ENCODE measurements at regions not wholly inside any gene's neighbourhood (a gene's known extent, or its start where the extent isn't known, plus 50 kb on each side); places are given as distances from the start of the nearest gene placed in this dataset.

DNA sequence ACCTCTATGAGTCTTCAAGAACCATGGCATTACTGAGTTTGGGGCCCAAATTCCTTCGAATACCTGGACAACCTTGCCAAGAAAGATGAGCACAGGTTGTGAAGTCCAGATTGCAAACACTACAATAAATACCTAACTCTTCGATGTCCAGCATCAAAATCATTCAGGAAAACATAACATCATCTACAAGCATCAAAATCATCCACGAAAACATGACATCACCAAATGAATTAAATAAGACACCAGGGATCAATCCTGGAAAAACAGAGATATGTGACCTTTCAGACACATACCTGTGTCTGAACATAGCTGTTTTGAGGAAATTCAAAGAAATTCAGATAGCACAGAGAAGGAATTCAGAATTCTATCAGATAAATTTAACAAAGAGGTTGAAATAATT, 262.0 kb upstream of the KITLG start:
- TF ChIP-seq, protein P1, sequence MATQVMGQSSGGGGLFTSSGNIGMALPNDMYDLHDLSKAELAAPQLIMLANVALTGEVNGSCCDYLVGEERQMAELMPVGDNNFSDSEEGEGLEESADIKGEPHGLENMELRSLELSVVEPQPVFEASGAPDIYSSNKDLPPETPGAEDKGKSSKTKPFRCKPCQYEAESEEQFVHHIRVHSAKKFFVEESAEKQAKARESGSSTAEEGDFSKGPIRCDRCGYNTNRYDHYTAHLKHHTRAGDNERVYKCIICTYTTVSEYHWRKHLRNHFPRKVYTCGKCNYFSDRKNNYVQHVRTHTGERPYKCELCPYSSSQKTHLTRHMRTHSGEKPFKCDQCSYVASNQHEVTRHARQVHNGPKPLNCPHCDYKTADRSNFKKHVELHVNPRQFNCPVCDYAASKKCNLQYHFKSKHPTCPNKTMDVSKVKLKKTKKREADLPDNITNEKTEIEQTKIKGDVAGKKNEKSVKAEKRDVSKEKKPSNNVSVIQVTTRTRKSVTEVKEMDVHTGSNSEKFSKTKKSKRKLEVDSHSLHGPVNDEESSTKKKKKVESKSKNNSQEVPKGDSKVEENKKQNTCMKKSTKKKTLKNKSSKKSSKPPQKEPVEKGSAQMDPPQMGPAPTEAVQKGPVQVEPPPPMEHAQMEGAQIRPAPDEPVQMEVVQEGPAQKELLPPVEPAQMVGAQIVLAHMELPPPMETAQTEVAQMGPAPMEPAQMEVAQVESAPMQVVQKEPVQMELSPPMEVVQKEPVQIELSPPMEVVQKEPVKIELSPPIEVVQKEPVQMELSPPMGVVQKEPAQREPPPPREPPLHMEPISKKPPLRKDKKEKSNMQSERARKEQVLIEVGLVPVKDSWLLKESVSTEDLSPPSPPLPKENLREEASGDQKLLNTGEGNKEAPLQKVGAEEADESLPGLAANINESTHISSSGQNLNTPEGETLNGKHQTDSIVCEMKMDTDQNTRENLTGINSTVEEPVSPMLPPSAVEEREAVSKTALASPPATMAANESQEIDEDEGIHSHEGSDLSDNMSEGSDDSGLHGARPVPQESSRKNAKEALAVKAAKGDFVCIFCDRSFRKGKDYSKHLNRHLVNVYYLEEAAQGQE (IDR thresholded peaks at IDR 0.05; ENCODE audit: low read depth) = no peak
- TF ChIP-seq EGR1 (IDR thresholded peaks at IDR 0.05) (no peak), TCF12 (IDR thresholded peaks at IDR 0.05; ENCODE audit: low read depth) (no peak), YY1 (IDR thresholded peaks at IDR 0.05; ENCODE audit: low read depth) (no peak), RAD21 (IDR thresholded peaks at IDR 0.05; ENCODE audit: low read depth) (no peak), TAF1 (IDR thresholded peaks at IDR 0.05; ENCODE audit: low read depth) (no peak), EP300 (IDR thresholded peaks at IDR 0.05; ENCODE audit: borderline replicate concordance) (no peak), CEBPB (IDR thresholded peaks at IDR 0.05) (no peak), FOXM1 (IDR thresholded peaks at IDR 0.05; ENCODE audit: borderline replicate concordance, low read depth) (no peak), CREB1 (IDR thresholded peaks at IDR 0.05; ENCODE audit: low read depth) (no peak), ZBTB7A (IDR thresholded peaks at IDR 0.05; ENCODE audit: low read depth) (no peak)
- TF ChIP-seq, protein P2, sequence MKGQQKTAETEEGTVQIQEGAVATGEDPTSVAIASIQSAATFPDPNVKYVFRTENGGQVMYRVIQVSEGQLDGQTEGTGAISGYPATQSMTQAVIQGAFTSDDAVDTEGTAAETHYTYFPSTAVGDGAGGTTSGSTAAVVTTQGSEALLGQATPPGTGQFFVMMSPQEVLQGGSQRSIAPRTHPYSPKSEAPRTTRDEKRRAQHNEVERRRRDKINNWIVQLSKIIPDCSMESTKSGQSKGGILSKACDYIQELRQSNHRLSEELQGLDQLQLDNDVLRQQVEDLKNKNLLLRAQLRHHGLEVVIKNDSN (IDR thresholded peaks at IDR 0.05) = no peak
- TF ChIP-seq, protein P3, sequence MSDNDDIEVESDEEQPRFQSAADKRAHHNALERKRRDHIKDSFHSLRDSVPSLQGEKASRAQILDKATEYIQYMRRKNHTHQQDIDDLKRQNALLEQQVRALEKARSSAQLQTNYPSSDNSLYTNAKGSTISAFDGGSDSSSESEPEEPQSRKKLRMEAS (IDR thresholded peaks at IDR 0.05) = no peak
